Hematopoietic multipotent progenitor cell treated with erythropoietin and hydrocortisone succinate and interleukin-3 and kit ligand, for 15 days (in vitro differentiated cells): ENCODE measurements at regions not wholly inside any gene's neighbourhood (a gene's known extent, or its start where the extent isn't known, plus 50 kb on each side); places are given as distances from the start of the nearest gene placed in this dataset.

ENCODE experiments used
- DNase-seq: peaks from one replicate; pipeline ENCODE4 v3.0.0-alpha.2; 2015; ENCODE audit warnings: low spot score

DNA sequence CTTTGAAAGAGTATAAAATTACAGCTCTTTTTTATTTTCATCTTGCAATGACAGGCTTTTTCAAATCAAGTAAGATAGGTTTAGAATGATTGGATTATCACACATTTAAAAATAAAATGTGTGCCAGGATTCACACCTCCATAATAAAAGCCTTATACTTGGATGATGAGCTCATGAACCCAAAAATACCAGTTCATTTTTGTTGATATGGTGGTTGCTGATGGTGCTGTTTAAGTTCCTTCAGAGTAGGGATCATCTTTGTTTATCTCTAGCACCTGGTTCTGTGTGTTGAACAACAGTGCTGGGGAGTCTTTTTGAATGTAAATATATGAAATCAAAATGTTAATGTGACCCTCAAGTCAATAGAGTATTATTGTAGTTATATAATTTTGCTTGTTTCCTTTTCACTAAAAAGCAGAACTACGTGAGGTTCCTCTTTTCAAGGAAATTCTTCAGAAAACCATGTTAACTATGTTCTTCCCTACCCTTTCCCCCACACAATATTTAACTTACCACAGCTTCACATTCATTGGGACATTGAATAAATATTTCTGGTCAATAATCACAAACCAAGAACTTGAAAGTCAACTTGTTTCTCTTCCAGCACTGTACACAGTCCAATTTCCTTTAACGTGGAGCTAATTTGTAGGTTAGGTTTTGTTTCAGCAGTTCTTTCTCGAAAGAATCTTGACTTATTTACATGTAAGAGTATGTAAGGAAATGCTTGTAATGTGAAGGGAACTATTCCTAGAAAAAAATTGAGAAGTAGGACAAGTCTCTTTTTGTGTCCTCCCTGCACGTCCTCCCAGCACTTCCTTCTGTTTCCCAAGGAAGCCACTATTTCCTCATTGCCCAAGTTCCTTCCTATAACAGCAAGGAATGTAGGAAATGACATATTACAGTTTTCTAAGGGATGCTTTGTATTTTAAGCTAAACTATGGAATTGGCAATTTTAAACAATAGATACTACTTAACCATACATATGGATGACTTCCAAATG lies 945.9 kb upstream of the CITED2 start:
- no peak for DNase-seq

GRCh38 chr6:140319209-140319608 lies 944.8 kb upstream of the CITED2 start:
- DNase-seq: no peak

DNA sequence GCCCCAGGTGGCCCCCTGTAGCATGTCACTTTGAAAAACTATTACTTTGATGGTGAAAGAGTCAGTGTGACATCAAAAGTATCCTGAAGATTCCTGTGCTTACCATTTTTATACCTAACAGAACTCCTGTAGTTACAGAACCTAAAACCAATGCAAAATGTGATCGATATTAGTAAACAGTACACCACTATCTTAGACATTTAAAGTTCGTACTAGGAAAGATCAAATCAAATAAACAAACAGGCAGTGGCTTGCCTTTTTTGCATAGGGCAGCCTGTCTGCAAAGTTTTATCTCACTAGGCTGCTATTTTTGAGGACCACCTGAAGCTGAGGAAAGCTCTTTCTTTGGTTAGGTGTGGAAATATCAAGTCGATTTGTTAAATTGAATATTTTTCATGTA lies 944.0 kb upstream of the CITED2 start:
- DNase-seq: no peak

DNA sequence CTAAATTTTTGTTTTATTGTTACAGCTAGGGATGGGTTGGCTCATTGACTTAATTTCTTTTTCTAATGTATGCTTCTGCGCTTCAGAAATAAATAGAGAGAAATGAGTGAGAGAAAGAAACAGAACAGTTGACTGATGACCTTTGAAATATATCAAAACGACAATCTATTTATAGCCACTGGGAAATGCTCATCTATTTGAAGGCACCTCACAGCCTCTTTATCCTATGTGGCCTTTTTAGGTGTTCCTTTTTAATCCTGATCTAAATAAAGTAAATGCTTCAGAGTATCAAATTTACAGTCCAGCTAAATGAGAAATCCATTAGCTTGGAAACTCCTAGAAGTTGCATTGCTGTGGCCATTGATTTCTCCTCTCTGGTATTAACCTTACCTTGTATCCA lies 943.5 kb upstream of the CITED2 start:
- no peak for DNase-seq

DNA sequence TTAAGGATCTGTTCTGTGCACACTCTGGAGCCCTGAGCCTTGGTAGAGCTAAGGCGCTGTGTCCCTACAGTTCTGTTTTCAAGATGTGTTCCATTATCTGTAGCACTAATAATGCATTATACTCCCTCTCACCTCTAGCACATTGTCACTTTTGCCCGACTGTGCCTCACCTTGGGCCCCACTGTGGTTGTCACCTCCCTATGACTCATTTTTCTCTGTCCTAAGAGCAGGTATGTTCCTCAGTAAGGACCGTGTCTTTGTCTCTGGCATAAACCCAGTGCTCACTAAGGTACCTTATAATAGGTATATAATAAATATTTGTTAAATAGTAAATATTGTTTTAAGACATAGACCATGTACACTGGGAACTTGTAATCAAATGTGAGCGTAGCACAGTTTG lies 942.5 kb upstream of the CITED2 start:
- DNase-seq: no peak

DNA sequence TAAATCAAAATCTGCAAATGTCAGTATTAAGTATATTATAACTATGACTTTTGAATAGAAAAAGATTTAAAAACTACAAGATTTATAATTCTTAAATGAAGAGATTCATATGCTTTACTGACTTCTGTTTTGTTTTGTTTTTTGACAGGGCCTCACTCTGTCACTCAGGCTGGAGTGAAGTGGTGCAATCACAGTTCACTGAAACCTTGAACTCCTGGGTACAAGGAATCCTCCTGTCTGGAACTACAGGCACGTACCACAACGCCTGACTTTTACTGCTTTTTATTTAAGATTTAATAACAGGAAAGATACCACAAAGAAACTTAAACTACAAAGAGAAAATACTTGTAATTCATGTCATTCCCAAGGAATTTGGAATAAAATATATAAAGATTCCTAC lies 940.2 kb upstream of the CITED2 start:
- no peak for DNase-seq

DNA sequence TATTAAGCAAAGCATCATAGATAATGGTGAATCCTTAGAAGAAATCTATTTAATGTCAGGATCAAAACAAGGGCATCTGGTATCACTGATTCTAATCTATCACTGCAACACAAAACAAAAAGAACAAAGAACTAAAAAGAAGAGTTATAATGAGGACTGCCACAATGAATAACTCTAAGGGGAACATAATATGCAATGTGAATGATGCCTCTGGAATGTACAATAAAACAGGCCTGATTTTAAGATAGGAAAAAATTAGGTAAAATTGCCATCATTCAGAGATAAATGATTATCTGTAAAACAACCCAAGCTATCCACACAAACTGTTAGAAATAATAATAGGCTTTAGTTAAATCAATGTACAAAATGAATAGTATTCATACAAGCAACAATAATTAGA lies 936.7 kb upstream of the CITED2 start:
- no peak for DNase-seq

- no peak for DNase-seq
Observed at GRCh38 chr6:140303218-140303949, 928.9 kb upstream of the CITED2 start.

DNA sequence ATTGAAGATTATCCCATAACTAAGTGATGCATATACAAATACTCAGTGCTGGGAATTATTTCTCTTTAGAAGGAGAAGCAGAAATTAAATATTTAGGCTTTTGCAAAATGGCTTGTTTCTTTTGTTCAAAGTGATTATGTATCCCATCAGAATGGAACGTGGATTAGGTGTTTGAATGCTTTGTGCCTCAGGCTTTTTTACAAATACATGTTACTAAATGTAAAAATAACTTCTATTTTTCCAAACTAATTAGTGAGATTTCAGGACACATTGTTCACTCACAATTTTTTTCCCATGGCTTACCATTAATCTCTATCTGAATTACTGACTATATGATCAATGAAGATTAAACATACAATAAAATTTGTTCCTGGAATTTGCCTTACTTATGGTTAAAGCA lies 925.9 kb upstream of the CITED2 start:
- no peak for DNase-seq

GRCh38 chr6:140289186-140289585 lies 914.7 kb upstream of the CITED2 start:
- no peak for DNase-seq

DNA sequence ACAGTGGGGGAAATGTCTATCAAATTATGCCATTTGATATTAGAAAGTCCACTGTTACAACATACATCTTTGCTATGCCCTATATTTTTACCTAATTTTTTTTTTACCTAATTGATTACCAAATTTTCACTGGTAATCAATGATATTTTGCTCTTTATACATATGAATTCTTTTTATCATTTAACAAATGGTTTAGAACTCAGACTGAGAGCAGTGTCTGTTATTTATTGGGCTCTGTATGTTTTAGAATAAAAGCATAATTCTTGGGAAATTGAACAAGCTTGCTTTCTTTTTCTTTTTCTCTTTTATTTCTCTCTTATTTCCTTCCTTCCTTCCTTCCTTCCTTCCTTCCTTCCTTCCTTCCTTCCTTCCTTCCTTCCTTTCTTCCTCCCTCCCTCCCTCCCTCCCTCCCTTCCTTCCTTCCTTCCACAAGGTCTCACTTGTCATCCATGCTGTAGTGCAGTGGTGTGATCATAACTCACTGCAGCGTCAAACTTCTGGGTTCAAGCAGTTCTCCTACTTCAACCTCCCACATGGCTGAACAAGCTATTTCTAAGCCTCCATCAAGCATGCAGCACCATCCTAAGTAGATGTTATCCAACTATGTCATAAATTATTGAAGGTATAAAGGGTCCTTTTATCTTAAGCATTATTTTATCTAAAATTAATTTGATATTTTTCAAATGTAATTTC lies 911.7 kb upstream of the CITED2 start:
- no peak for DNase-seq

- no peak for DNase-seq
Observed at GRCh38 chr6:140285471-140285870, 911.0 kb upstream of the CITED2 start.

DNA sequence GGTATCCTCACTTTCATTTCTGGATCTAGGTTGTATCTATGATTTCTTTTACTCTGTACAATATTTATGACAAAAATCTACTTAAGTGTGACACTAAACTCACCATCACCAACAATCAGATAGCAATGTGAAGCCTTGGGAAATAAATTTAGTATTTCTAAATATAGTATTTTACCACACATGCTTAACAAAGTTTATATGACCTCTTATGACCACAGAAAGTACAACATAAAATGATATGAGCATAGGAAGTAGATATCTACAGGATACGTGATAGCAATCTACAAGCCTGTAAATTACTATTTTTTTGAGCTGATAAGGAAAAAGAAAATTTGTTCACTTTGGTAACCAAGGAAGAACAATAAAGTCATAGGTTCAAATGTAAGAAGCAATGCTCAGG lies 910.4 kb upstream of the CITED2 start:
- DNase-seq: no peak

- no peak for DNase-seq
Observed at GRCh38 chr6:140283197-140283596, 908.7 kb upstream of the CITED2 start.

- DNase-seq: no peak
Observed at GRCh38 chr6:140281767-140282166, 907.3 kb upstream of the CITED2 start.

DNA sequence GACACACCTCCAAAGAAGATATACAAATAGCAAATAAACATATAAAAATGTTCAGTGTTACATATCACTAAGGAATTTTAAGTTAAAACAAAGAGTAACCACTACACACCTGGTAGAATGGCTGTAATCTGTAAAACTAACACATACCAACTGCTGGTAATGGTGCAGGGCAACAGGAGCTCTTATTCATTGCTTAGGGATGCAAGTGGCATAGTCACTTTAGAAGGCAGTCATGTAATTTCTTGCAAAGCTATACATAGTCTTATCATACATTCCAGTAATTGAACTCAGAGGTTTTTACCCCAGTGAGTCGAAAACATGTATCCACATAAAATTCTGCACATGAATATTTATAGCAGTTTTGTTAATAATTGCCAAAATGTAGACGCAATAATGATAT lies 906.8 kb upstream of the CITED2 start:
- no peak for DNase-seq

DNA sequence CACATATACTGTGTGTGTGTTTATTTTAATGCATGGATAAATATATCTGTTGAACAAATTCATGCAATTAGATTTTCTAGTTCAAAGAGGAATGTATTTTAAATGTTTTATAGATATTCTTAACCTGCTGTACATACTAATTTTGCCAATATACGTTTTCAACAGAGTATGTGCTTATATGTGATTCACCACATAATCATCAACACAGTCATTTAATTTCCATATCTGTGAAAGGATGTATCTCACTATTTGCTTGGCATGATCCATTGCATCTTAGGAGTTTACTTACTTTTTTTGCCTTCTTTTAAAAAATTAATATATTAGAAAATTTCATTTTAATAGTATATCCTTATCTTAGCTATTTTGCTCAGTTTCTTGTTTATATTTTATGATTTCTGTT lies 902.3 kb upstream of the CITED2 start:
- no peak for DNase-seq

GRCh38 chr6:140276133-140276532 lies 901.7 kb upstream of the CITED2 start:
- no peak for DNase-seq

GRCh38 chr6:140275725-140276124 lies 901.3 kb upstream of the CITED2 start:
- no peak for DNase-seq

- no peak for DNase-seq
Observed at GRCh38 chr6:140274548-140274947, 900.1 kb upstream of the CITED2 start.

GRCh38 chr6:140271759-140272377 lies 897.4 kb upstream of the CITED2 start:
- no peak for DNase-seq

DNA sequence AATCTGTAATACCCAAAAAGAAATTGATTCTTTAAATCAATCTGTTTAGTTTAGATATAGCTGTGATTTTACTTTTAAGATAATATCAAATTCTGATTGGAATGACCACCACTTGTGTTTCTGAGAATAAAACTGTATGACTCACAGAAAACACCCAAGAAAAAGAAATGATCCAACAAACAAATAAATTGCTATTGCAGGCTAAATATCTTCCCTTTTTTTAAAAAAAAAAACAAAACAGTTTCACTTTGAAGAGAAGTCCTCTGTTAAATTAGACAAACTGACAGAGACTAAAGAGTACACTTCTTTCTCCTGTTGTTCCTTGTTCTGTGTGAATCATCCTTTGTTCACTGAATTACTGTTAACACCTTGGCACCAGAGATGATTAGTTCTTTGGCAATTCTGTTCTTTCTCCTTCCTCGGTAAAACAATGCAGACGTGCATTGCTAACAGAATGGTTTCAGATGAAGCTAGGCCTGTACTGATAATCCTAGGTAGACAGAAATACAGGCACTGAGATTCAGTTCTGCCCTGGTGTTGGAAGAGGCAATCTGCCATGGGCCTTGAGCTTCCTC lies 895.2 kb upstream of the CITED2 start:
- no peak for DNase-seq
